Lower leg skin (tissue), 4 donors: ENCODE measurements at regions not wholly inside any gene's neighbourhood (a gene's known extent, or its start where the extent isn't known, plus 50 kb on each side); places are given as distances from the start of the nearest gene placed in this dataset.

ENCODE experiments used
- DNase-seq, 2 donors: peaks; one replicate each; pipeline ENCODE4 v3.0.0-alpha.2; 2019; ENCODE audit warnings: low spot score in 2 of 2
- H3K4me3 ChIP-seq: fragments of 200-600 bp; sonication (generic); 2 replicates; pipeline ENCODE4 v1.5.1; 2017; ENCODE audit warnings: mild to moderate bottlenecking, low read depth; ENCODE audit not compliant: poor library complexity, severe bottlenecking
- CTCF ChIP-seq, 3 donors: fragments of 450-650 bp; IDR thresholded peaks; one replicate each; pipeline ENCODE4 v1.5.1; 2016; ENCODE audit warnings: antibody characterized with exemption in 3 of 3, mild to moderate bottlenecking in 3 of 3, moderate library complexity in 2 of 3
- POLR2A ChIP-seq, 2 donors: fragments of 450-650 bp; IDR thresholded peaks; one replicate each; pipeline ENCODE4 v1.6.1; 2016 to 2017; ENCODE audit warnings: antibody characterized with exemption in 2 of 2, mild to moderate bottlenecking in 1 of 2, moderate library complexity in 1 of 2
- WGBS, 2 donors: methylation state at CpG; one replicate each; pipeline ENCODE4 v1.1.5; 2018; 5-methylcytosine and 5-hydroxymethylcytosine counted together
- intact Hi-C: fragments of 100-400 bp; cut with DNase I; formaldehyde crosslinking; loops from one replicate; pipeline ENCODE4 v1.15.0; 2023; ENCODE audit warnings: low total_unique reads

GRCh38 chr12:126557659-126558058, 1492.4 kb downstream of the AACS start:
- no peak for DNase-seq
- TF ChIP-seq POLR2A (IDR thresholded peaks at IDR 0.05) (no peak), CTCF (IDR thresholded peaks at IDR 0.05) (no peak)
- 82 to 88% methylated on average over 5 of the region's 5 CpGs for WGBS, 2 donors

GRCh38 chr12:126558219-126558618, 1493.0 kb downstream of the AACS start:
- no peak for DNase-seq
- 68 to 73% methylated on average over 2 of the region's 2 CpGs for WGBS, 2 donors
- no peak overlapping the region for H3K4me3 ChIP-seq
- intact Hi-C loops = no loop called here
- no peak for TF ChIP-seq CTCF (IDR thresholded peaks at IDR 0.05)
- TF ChIP-seq POLR2A (IDR thresholded peaks at IDR 0.05) = no peak

More at GRCh38 chr12:126557659-126558058, 1492.4 kb downstream of the AACS start:
- intact Hi-C loops = no loop called here
- no peak overlapping the region for H3K4me3 ChIP-seq

- TF ChIP-seq POLR2A (IDR thresholded peaks at IDR 0.05) (no peak), CTCF (IDR thresholded peaks at IDR 0.05) (no peak)
- 86 to 88% methylated on average over 3 of the region's 3 CpGs for WGBS, 2 donors
- H3K4me3 ChIP-seq = no peak overlapping the region
- intact Hi-C loops = no loop called here
- no peak for DNase-seq
These were observed 1493.6 kb downstream of the AACS start for GRCh38 chr12:126558810-126559209.

- intact Hi-C loops = no loop called here
- TF ChIP-seq POLR2A (IDR thresholded peaks at IDR 0.05) = no peak
- no peak for TF ChIP-seq CTCF (IDR thresholded peaks at IDR 0.05)
- DNase-seq = no peak
- no peak overlapping the region for H3K4me3 ChIP-seq
- 84 to 89% methylated on average over 11 to 17 of the region's 18 CpGs for WGBS, 2 donors
These were observed 1501.8 kb downstream of the AACS start for GRCh38 chr12:126567016-126567415.

GRCh38 chr12:126569706-126570105, 1504.5 kb downstream of the AACS start:
- no peak overlapping the region for H3K4me3 ChIP-seq
- no peak for DNase-seq
- WGBS, 2 donors = 77 to 86% methylated on average over 5 of the region's 5 CpGs
- intact Hi-C loops = no loop called here
- TF ChIP-seq POLR2A (IDR thresholded peaks at IDR 0.05) (no peak), CTCF (IDR thresholded peaks at IDR 0.05) (no peak)

- DNase-seq = no peak
- TF ChIP-seq POLR2A (IDR thresholded peaks at IDR 0.05) = no peak
- TF ChIP-seq CTCF (IDR thresholded peaks at IDR 0.05) = no peak
- intact Hi-C loops = no loop called here
- WGBS, 2 donors = 50 to 55% methylated on average over 3 of the region's 3 CpGs
- no peak overlapping the region for H3K4me3 ChIP-seq
These were observed 1505.3 kb downstream of the AACS start for GRCh38 chr12:126570566-126570965.
